Inferior parietal cortex (tissue), 1 donor: ENCODE measurements at regions not wholly inside any gene's neighbourhood (a gene's known extent, or its start where the extent isn't known, plus 50 kb on each side); places are given as distances from the start of the nearest gene placed in this dataset.
"Not testable (repeated sequence)": the region's sequence is repeated elsewhere in the genome, so short reads cannot be mapped to it uniquely, and the experiment has no call there.

ENCODE experiments used
- DNase-seq: peaks from one replicate; pipeline ENCODE4 v3.0.0-alpha.2; 2016; ENCODE audit errors: extremely low spot score

- peak; percentile 40 for DNase-seq
Observed at GRCh38 chr6:4460586-4461475, 315.4 kb upstream of the CDYL start.

GRCh38 chr6:4459996-4460395 is 316.2 kb upstream of the CDYL start:
- no peak for DNase-seq

GRCh38 chr6:4459032-4459431 is 317.2 kb upstream of the CDYL start:
- DNase-seq = no peak

- no peak for DNase-seq
Observed at GRCh38 chr6:4451718-4452117, 316.3 kb upstream of the ECI2 start.

- no peak for DNase-seq
Observed at GRCh38 chr6:4451081-4451480, 315.7 kb upstream of the ECI2 start.

GRCh38 chr6:4450237-4450636 is 314.9 kb upstream of the ECI2 start:
- no peak for DNase-seq

- no peak for DNase-seq
Observed at GRCh38 chr6:4449409-4449808, 314.0 kb upstream of the ECI2 start.

- no peak for DNase-seq
Observed at GRCh38 chr6:4448841-4449240, 313.5 kb upstream of the ECI2 start.

GRCh38 chr6:4447639-4448330 is 312.4 kb upstream of the ECI2 start:
- DNase-seq = no peak

GRCh38 chr6:4446982-4447381 is 311.6 kb upstream of the ECI2 start:
- no peak for DNase-seq

GRCh38 chr6:4441981-4442434 is 306.6 kb upstream of the ECI2 start:
- no peak for DNase-seq

- no peak for DNase-seq
Observed at GRCh38 chr6:4439159-4439558, 303.8 kb upstream of the ECI2 start.

- DNase-seq = no peak
Observed at GRCh38 chr6:4437342-4437741, 302.0 kb upstream of the ECI2 start.

- DNase-seq = no peak
Observed at GRCh38 chr6:4435981-4436445, 300.6 kb upstream of the ECI2 start.

- DNase-seq = no peak
Observed at GRCh38 chr6:4434655-4435054, 299.3 kb upstream of the ECI2 start.

- DNase-seq = no peak
Observed at GRCh38 chr6:4433199-4433598, 297.8 kb upstream of the ECI2 start.

- DNase-seq = no peak
Observed at GRCh38 chr6:4426968-4427367, 291.6 kb upstream of the ECI2 start.

GRCh38 chr6:4421837-4422236 is 286.5 kb upstream of the ECI2 start:
- DNase-seq = no peak

- DNase-seq = no peak
Observed at GRCh38 chr6:4420160-4420865, 284.9 kb upstream of the ECI2 start.

GRCh38 chr6:4415549-4415948 is 280.2 kb upstream of the ECI2 start:
- DNase-seq = no peak

- DNase-seq = not testable (repeated sequence)
Observed at GRCh38 chr6:4414078-4414477, 278.7 kb upstream of the ECI2 start.

GRCh38 chr6:4413073-4413472 is 277.7 kb upstream of the ECI2 start:
- DNase-seq = no peak
